Rectal smooth muscle tissue (tissue), 1 donor: ENCODE measurements at regions not wholly inside any gene's neighbourhood (a gene's known extent, or its start where the extent isn't known, plus 50 kb on each side); places are given as distances from the start of the nearest gene placed in this dataset.
A peak's percentile ranks its signal among the peaks of the same experiment; 100 is the strongest.

Source experiments
- H3K27ac ChIP-seq: one replicate; pipeline ENCODE4 v1.7.0; 2013; ENCODE audit warnings: low read depth, low read length, inconsistent platforms
- H3K27me3 ChIP-seq: one replicate; pipeline ENCODE4 v1.7.0; 2013; ENCODE audit warnings: low read length; ENCODE audit not compliant: control insufficient read depth, insufficient read depth
- H3K36me3 ChIP-seq: one replicate; pipeline ENCODE4 v1.7.0; 2013; ENCODE audit warnings: low read length; ENCODE audit not compliant: control insufficient read depth, insufficient read depth
- H3K4me1 ChIP-seq: one replicate; pipeline ENCODE4 v1.7.0; 2013; ENCODE audit warnings: low read length; ENCODE audit not compliant: control insufficient read depth, insufficient read depth
- H3K4me3 ChIP-seq: one replicate; pipeline ENCODE4 v1.7.0; 2013; ENCODE audit warnings: low read length
- H3K9ac ChIP-seq: one replicate; pipeline ENCODE4 v1.7.0; 2013; ENCODE audit warnings: low read length

DNA sequence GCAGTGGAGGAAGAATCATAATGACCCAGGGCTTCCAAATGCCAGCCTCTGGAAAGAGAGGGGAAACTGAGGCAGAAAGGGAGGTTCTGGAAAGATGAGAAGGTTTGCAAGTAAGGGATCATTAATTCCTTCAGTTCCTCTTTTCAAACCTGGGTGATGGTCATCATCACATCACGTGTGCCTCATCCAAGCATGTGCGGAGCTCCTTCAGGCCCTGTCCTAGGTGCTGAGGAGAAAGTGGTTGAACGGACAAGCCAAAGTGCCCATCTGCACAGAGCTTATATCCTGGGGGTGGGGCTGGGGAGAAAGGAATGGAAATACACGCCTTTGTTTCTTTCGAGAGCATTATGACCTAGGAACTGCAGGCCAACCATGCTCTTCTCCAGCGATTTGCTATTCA, 60.2 kb upstream of the AFF3 start:
- no peak overlapping the region for H3K4me3 ChIP-seq
- no peaks in the 10 kb centered on the region for H3K27me3 ChIP-seq
- H3K36me3 ChIP-seq, result no peaks in the 10 kb centered on the region
- no peak overlapping the region for H3K9ac ChIP-seq
- H3K4me1 ChIP-seq, result peaks cover 15% of the 10 kb centered on the region
- H3K27ac ChIP-seq, result no peak overlapping the region

DNA sequence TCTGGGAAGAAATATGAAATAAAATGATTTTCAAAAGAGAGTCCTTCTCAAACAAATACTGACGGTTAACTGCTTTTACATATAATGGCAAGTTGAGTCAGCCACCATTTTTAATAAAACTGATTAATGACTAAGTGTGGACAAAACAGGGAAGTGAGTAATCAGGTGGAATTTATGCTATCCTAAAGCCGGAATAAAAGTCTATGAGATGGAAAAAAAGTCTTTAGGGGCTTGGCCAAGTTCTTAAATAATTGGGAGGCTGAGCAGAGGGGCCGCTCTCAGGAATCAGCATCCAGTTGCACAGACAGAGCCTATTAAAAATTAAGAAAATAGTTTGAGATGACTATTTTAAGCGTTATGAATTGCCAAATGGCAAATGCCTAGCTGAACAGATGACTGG, 58.6 kb upstream of the AFF3 start:
- no peak overlapping the region for H3K27ac ChIP-seq
- no peak overlapping the region for H3K4me3 ChIP-seq
- no peak overlapping the region for H3K9ac ChIP-seq
- no peaks in the 10 kb centered on the region for H3K36me3 ChIP-seq
- H3K27me3 ChIP-seq, result no peaks in the 10 kb centered on the region
- peaks cover 23% of the 10 kb centered on the region for H3K4me1 ChIP-seq

DNA sequence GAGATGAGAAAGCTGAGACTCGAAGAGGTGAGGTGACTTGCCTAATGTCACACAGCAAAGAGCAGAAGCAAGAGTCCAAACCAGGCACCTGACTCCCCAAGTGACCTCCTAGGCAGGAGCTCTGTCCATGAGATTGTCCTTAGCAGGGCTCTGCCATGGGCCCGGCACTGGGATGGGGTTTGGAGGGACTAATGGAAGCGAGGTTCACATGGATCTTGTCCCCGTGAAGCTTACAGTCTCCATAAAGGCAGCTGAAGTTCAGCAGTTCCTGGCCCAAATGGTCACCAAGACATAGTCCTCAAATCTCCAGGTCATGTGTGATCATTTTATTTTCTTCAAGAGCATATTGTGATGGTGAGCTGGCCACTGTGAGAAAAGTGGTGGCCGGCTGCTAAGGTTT, 57.0 kb upstream of the AFF3 start:
- no peak overlapping the region for H3K4me3 ChIP-seq
- no peaks in the 10 kb centered on the region for H3K27me3 ChIP-seq
- H3K9ac ChIP-seq, result no peak overlapping the region
- H3K27ac ChIP-seq, result no peak overlapping the region
- peaks cover 23% of the 10 kb centered on the region for H3K4me1 ChIP-seq
- H3K36me3 ChIP-seq, result no peaks in the 10 kb centered on the region

DNA sequence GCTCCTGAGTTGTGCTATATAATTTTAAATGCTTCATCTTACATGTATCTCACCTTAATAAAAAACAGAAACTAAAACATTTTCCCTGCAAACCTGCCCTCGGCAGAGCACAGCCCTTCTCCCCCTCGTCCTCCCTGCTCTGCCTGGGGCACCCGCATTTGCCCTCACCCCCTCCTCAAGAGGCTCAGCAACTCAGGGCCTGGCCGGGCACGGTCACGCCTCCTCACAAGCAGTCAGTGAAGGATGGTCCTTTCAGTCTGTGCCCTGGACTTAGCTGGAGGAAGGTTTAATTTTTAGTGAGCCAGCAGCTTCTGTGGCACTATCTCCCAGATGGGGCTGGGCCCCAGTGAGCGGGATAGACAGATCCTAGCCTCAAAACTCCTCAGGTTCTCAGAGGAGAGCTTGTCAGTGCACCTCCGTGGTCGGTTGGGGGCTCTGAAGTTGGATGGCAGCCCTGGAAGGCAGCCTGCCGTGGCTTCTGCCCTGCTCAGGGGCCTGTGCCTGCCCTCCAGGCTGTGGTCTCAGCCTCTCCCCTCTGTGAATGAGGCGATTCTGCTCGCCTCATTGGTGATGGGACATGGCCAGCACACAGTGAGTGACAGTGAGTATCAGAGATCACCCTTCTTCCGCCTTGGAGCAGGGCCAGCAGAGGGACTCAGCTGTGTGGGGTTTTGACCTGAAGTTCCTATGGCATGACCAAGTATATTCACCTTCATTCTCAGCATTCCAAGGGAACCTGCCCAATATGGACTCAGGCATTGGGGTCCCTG, 56.3 kb upstream of the AFF3 start:
- no peak overlapping the region for H3K4me3 ChIP-seq
- H3K4me1 ChIP-seq, result peaks cover 23% of the 10 kb centered on the region
- H3K36me3 ChIP-seq, result no peaks in the 10 kb centered on the region
- H3K27ac ChIP-seq, result peak overlapping the region; percentile 95
- no peaks in the 10 kb centered on the region for H3K27me3 ChIP-seq
- no peak overlapping the region for H3K9ac ChIP-seq

DNA sequence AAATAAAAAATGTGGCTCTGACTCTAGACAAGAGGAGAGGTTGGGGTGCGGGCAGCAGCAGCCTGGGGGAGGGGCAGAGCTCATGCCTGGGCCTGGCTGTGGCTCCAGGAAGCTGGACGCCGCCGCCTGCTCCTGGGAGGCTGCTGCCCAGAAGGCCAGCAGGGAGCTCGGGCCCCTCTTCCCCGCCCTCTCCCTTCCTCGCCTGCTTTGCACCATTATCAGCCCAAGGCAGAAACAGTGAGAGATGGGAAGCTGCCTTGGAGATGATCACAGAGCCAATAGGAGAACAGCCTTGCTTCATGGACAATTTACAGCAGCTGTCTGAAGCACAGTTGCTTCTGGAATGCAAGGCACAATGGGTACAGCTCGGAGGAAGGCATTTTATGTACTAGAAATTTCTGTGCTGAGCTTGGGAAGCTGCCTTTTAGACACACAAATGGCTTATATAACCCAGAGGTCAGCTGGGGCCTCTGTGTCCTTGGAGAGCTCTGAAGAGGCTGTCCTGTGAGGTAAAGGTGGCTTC, 55.3 kb upstream of the AFF3 start:
- H3K4me1 ChIP-seq, result peaks cover 23% of the 10 kb centered on the region
- H3K27me3 ChIP-seq, result no peaks in the 10 kb centered on the region
- no peak overlapping the region for H3K4me3 ChIP-seq
- no peaks in the 10 kb centered on the region for H3K36me3 ChIP-seq
- no peak overlapping the region for H3K9ac ChIP-seq
- H3K27ac ChIP-seq, result peak overlapping the region; percentile 95

DNA sequence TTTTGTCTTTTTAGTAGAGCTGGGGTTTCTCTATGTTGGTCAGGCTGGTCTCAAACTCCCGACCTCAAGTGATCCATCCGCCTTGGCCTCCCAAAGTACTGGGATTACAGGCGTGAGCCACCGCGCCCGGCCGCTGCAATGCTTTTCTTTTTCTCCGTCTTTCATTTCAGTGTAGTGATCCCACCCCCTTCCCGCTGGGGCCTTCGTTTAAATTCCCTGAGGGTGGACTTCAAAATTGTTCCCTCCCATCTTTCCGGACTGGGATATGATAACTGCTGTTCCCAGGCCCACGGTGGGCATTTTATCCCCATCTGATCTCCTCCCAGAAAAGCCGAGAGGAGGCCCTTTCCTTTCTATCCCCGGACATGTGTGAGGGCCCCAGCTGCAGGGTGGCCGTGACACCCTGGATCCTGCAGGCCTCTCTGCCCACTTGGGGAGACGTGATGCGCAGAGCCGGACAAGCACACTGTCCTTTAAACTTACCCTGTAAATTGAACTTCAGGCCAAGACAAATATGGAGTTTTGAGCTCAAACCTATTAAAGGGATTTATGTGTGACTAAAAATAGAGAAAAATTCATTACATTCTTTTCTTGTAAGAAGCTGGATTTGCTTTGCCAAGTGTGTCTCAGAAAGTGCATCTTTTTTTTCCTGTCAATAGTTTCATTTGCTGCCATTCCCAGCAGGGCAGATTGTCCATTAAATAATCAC, 54.5 kb upstream of the AFF3 start:
- H3K4me1 ChIP-seq, result peaks cover 23% of the 10 kb centered on the region

DNA sequence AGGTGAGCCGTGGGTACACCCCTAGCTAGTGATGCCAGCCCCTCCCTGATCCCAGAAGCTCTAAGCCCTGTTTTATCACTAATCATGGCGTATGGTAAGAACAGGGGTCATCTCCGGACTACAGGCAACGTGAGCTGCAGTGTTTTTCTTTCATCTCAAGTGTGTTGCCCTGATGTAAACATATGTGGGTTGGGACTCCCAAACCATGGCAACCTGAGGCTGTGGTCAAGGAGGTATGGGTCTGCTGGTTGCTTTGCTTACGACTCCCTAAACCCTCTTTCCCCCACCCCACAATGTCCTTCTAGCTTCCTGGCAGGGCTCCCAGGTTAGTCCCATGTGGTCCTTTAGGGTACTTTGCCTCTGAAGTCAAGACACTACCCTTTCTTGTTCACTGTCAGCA, 53.6 kb upstream of the AFF3 start:
- Histone ChIP-seq H3K27ac (no peak overlapping the region), H3K9ac (no peak overlapping the region), H3K4me1 (peaks cover 23% of the 10 kb centered on the region), H3K27me3 (no peaks in the 10 kb centered on the region), H3K4me3 (no peak overlapping the region), H3K36me3 (no peaks in the 10 kb centered on the region)

More for the DNA sequence above, 54.5 kb upstream of the AFF3 start:
- no peak overlapping the region for H3K4me3 ChIP-seq
- H3K36me3 ChIP-seq, result no peaks in the 10 kb centered on the region
- no peaks in the 10 kb centered on the region for H3K27me3 ChIP-seq
- no peak overlapping the region for H3K9ac ChIP-seq
- H3K27ac ChIP-seq, result peak overlapping the region; percentile 95

DNA sequence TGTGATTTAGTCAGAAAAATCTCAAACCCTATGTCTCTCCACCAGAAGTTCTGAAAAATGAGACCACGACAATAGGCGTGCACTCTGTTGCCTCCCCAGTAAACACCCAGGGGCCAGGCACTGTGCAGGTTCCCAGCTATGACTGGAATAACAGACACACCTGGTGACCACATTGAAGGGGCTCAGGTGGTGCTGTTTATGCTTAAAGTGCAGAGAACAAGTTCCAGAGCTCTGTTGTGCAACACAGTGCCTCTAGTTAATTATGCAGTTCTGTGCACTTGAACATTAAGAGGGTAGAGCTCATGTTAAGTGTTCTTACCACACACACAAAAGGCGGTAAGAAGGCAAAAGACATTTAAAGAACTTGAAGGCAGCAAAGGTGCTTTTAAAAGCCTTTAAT, 52.6 kb upstream of the AFF3 start:
- no peak overlapping the region for H3K9ac ChIP-seq
- H3K36me3 ChIP-seq, result no peaks in the 10 kb centered on the region
- H3K4me3 ChIP-seq, result no peak overlapping the region
- H3K4me1 ChIP-seq, result peaks cover 23% of the 10 kb centered on the region
- H3K27ac ChIP-seq, result no peak overlapping the region
- no peaks in the 10 kb centered on the region for H3K27me3 ChIP-seq

DNA sequence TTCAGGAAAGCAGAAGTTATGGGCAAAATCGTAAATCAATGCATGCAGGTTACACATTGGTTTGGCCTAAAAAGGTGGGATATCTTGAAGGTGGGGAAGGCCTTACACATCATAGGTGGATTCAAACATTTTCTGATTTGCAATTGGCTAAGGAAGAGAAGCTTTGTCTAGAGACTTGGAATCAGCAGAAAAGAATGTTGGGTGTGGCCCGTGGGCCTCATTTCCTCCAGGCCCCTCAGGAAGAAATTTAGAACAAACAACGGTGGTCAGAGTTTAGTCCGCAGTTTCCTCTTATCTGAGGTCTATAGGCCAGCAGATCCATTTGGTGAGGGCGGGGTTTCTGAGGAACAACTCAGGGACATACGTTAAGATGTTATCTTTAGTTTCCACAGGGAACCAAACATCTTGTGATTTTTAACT, 50.9 kb upstream of the AFF3 start:
- Histone ChIP-seq H3K4me3 (no peak overlapping the region), H3K27me3 (no peaks in the 10 kb centered on the region), H3K36me3 (no peaks in the 10 kb centered on the region), H3K9ac (no peak overlapping the region), H3K27ac (no peak overlapping the region), H3K4me1 (peaks cover 18% of the 10 kb centered on the region)

DNA sequence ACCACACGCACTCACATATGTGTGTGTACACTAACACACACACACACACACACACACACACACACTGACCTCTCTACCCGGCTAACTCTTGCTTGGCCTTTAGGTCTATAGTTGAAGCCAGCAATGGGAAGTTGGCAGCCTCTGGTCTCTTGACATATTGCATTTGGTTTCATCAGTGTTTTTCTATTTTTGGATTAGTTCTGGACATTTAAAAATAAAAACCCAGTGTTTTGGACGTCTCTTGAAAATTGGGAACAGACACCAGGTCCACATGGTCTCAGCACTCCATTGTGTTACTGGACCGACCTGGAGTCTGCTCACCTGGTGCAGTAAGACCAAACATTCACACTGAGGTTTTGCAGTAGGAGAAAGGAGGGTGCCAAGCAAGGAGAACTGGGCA, 50.4 kb upstream of the AFF3 start:
- no peaks in the 10 kb centered on the region for H3K36me3 ChIP-seq
- H3K4me1 ChIP-seq, result peaks cover 13% of the 10 kb centered on the region
- H3K27me3 ChIP-seq, result no peaks in the 10 kb centered on the region
- no peak overlapping the region for H3K9ac ChIP-seq
- H3K4me3 ChIP-seq, result no peak overlapping the region
- H3K27ac ChIP-seq, result no peak overlapping the region

DNA sequence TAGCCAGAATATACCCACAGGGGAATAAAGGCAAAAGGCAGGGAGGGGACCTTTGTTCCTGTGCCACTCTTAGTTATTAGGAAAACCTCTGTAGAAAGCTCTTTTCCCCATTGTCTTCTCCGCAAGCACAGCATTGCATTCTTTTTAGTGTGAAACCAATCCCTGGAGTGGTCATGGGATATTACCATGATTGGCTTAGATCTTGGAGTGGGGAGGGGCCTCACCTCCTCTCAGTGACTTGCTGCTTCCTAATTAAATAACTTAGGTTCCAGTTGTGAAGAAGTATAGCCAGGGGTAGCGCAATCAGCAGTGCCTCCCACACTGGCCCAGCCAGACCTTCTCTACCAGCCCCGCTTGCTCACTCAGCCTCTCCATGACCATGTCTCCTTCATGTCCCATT, 49.9 kb upstream of the AFF3 start:
- Histone ChIP-seq H3K27me3 (no peaks in the 10 kb centered on the region), H3K4me1 (peaks cover 8% of the 10 kb centered on the region), H3K4me3 (no peak overlapping the region), H3K27ac (no peak overlapping the region), H3K36me3 (no peaks in the 10 kb centered on the region), H3K9ac (no peak overlapping the region)
